ENCODE measurements at regions not wholly inside any gene's neighbourhood (a gene's known extent, or its start where the extent isn't known, plus 50 kb on each side); places are given as distances from the start of the nearest gene placed in this dataset.

DNA sequence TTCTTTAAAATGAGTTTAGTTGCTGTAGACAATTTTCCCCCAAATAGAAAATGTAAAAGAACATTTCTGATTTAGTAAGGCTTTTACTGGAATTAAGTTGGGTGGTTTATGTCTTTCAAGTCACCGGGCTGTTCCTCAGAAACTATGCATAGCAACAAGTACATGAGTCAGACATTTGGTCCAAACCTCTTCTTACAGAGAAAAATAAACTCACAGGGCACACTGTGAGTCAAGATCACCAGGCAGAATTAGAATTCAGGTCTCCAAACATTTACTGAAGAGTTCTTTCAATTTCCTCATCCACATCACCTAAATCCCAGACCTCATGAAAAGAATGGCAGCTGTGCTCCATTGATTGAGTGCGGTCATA lies 476.1 kb upstream of the SOX5 start:
- peaks cover 3% of the 10 kb centered on the region for H3K27me3 Mint-ChIP-seq
- H3K4me1 Mint-ChIP-seq = no peaks in the 10 kb centered on the region
- H3K9me3 Mint-ChIP-seq = no peaks in the 10 kb centered on the region
- H3K27ac Mint-ChIP-seq = no peak overlapping the region
- no peak overlapping the region for H3K4me3 Mint-ChIP-seq
- ATAC-seq (replicated peaks) = peak; percentile 37
- no peaks in the 10 kb centered on the region for H3K36me3 Mint-ChIP-seq (ENCODE audit: low read depth)

DNA sequence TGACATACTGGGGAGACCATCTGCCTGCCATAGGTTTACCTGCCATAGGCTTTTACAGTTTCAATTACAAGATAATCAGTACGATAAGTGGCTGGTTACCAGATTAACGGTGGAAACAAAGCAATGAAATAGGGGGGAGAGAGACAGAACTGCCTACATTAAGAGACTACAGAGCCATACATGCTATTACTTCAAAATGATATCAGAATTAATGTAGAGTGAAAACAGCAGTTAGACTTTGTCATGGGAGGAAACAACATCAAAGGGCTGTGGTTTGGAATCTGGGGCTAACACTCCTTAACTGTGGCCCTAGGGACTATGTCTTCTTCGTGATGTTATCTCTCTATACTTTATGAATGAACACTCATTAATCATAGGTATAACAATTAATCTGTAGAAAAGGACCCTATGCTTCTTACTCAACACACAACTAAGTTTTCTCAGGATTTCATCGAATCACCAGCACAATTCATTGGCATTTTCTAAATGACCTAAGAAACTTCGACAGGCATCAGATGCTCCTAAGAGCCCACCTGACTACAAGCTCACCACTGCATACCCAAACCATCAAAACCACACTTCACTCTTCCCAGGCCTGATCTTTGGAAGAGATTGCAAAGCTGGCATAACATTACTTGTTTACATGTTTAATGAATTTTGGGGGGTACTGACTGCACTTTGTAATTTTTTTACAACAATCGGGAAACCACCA lies 475.6 kb upstream of the SOX5 start:
- peak; percentile 50 for ATAC-seq (replicated peaks)
- no peaks in the 10 kb centered on the region for H3K4me1 Mint-ChIP-seq
- no peaks in the 10 kb centered on the region for H3K9me3 Mint-ChIP-seq
- H3K27ac Mint-ChIP-seq = no peak overlapping the region
- peaks cover 3% of the 10 kb centered on the region for H3K27me3 Mint-ChIP-seq
- no peak overlapping the region for H3K4me3 Mint-ChIP-seq
- H3K36me3 Mint-ChIP-seq (ENCODE audit: low read depth) = no peaks in the 10 kb centered on the region

DNA sequence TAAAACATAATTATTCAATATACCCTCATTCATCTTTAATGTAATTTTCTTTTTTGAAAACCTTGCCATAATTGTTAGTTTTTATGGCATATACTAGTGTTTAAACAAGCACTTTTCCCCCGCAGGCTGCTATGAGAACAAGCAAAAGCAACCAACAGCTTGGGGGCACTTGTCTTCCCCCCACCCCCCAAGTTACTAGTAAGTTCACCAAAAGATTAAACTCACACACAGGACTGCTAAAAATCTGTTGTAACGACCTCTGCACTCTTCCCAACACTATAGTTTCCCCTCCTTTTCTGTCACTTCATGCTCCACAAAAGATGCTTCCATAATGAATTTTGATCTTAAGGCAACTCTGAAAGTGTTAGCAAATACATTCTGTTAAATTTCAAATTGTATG lies 474.9 kb upstream of the SOX5 start:
- no peak overlapping the region for H3K4me3 Mint-ChIP-seq
- H3K4me1 Mint-ChIP-seq = no peaks in the 10 kb centered on the region
- no peaks in the 10 kb centered on the region for H3K36me3 Mint-ChIP-seq (ENCODE audit: low read depth)
- no peak for ATAC-seq (replicated peaks)
- H3K9me3 Mint-ChIP-seq = no peaks in the 10 kb centered on the region
- H3K27me3 Mint-ChIP-seq = peaks cover 3% of the 10 kb centered on the region
- no peak overlapping the region for H3K27ac Mint-ChIP-seq

DNA sequence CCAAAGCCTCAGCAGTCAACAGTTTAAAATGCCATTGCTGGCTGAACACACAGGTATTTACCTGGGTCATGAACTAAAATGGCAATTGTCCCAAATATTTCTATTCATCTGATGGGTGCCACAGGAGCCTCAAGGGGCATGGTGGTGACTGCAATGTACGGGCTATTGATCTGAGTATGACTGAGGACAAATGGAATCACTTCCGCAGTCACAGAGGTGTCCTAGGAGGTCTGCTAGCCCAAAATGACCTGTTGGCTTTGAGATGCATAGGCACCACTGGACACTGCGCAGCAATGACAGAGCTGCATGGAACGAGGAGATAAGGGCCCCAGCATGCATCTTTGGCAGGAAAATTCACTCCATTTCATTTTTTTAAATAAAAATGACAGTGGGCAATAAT lies 474.1 kb upstream of the SOX5 start:
- Mint-ChIP-seq H3K4me1 (no peaks in the 10 kb centered on the region), H3K36me3 (ENCODE audit: low read depth) (no peaks in the 10 kb centered on the region), H3K9me3 (no peaks in the 10 kb centered on the region), H3K27ac (no peak overlapping the region), H3K27me3 (peaks cover 3% of the 10 kb centered on the region), H3K4me3 (no peak overlapping the region)
- no peak for ATAC-seq (replicated peaks)

DNA sequence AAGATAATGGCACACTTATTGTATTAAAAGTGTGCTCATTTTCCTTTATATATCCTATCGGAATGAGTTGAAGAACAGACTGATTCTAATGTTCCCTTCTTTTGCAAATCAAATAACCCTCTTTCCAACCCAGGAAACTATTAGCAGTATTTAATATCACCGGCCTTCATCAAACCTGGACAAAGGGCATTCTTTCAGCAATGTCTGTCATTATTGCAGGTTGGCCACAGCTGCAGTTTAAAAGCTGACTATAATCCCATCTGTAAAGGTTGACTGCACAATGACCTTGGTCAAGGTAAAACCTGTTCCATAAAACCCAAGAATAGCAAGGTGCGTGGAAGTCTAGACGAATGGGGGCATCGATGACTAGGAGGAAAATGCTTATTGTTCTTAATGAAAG lies 472.3 kb upstream of the SOX5 start:
- Mint-ChIP-seq H3K36me3 (ENCODE audit: low read depth) (no peaks in the 10 kb centered on the region), H3K4me3 (no peak overlapping the region), H3K9me3 (no peaks in the 10 kb centered on the region), H3K4me1 (no peaks in the 10 kb centered on the region), H3K27ac (no peak overlapping the region), H3K27me3 (peaks cover 1% of the 10 kb centered on the region)
- no peak for ATAC-seq (replicated peaks)

DNA sequence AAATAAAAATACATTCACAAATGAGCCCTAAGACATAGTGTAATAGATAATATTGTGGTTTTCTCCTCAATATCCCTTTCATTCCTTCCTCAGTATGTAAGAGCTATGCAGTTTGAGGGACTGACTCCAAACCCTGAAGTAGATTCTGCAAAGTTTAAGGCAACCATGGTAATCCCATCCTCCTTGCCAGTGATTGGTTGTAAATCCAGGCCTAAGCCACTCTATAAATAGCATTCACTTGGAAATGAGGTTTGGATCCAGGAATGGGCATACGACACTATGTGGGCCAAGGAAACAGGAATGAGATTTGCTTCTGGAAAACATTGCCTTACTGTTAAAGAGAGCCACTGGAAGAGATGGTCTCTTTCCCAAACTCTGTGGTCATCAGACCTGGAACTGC lies 468.7 kb upstream of the SOX5 start:
- ATAC-seq (replicated peaks) = no peak
- Mint-ChIP-seq H3K9me3 (no peaks in the 10 kb centered on the region), H3K36me3 (ENCODE audit: low read depth) (no peaks in the 10 kb centered on the region), H3K4me3 (no peak overlapping the region), H3K4me1 (no peaks in the 10 kb centered on the region), H3K27me3 (no peaks in the 10 kb centered on the region), H3K27ac (no peak overlapping the region)

DNA sequence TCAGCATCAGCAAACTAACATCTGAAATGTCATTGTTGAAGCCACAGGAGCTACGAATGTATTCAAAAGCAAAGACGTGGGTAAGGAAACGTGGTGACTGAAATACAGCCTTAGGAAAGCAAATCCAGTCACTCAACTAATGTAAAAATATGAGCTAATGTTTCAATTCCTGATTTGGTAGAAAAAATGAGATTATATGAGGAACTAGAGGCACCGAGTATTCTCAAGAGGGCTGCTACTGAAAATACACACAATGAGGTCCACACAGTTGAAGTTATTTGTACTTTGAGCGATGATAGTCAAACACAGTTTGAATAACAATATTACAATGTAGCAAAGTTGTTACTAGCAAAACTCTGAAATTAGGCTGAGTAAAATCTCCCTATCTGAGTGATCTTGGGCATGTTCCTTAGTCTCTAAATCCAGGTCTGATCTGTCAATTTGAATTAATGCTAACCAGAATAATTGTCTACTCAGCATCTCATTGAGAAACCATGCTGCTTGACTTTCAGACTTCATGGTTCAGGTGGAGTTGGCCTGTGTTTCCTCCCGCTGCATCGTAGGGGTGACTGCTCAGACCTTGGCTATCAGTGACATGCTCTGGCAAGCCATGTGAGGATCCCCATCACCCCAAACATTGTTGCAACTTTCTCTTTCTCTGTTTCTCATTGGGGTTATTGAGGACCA lies 467.1 kb upstream of the SOX5 start:
- no peak for ATAC-seq (replicated peaks)
- no peaks in the 10 kb centered on the region for H3K27me3 Mint-ChIP-seq
- H3K4me3 Mint-ChIP-seq = no peak overlapping the region
- no peaks in the 10 kb centered on the region for H3K9me3 Mint-ChIP-seq
- no peak overlapping the region for H3K27ac Mint-ChIP-seq
- no peaks in the 10 kb centered on the region for H3K36me3 Mint-ChIP-seq (ENCODE audit: low read depth)
- no peaks in the 10 kb centered on the region for H3K4me1 Mint-ChIP-seq

DNA sequence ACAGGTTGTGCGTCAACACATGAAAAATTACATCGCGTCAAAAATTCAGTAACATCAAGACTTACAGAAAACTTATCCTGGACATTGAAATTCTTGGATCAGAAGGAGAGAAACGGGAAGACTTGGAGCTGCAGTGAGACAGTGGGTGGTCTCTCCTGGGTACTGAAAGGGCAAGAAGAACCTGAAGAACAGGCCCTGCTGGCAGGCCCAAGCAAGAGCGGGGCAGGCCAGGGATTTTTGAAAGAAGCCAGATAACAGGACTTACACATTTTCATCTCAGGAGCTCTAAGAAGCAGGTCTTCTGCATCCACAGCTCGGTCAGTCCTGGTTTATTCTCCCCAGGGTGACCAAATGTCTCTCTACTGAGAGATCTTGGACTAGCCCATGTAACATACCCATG lies 466.5 kb upstream of the SOX5 start:
- H3K27ac Mint-ChIP-seq = no peak overlapping the region
- H3K27me3 Mint-ChIP-seq = no peaks in the 10 kb centered on the region
- ATAC-seq (replicated peaks) = no peak
- H3K4me3 Mint-ChIP-seq = no peak overlapping the region
- no peaks in the 10 kb centered on the region for H3K36me3 Mint-ChIP-seq (ENCODE audit: low read depth)
- H3K4me1 Mint-ChIP-seq = no peaks in the 10 kb centered on the region
- H3K9me3 Mint-ChIP-seq = no peaks in the 10 kb centered on the region

DNA sequence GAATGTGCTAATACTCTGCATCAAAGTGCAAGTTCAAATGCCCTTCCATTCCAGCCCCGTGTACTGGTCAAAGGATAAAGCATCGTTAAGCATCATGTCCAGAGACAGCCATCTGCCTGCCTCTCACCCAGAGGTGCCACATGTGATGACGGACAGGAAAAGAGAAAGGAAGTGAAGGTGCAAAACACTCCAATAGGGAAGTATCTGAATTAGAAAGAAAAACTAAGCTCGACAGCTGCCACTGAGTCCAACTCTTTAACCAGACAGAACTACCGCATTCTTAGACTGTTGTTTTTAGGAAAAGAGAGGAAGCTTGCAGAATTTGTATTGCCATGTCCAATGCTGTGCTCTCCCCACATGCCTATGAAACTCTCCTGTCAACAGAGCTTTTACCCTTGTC lies 465.0 kb upstream of the SOX5 start:
- H3K4me1 Mint-ChIP-seq = no peaks in the 10 kb centered on the region
- no peak overlapping the region for H3K4me3 Mint-ChIP-seq
- H3K27ac Mint-ChIP-seq = no peak overlapping the region
- no peak for ATAC-seq (replicated peaks)
- no peaks in the 10 kb centered on the region for H3K9me3 Mint-ChIP-seq
- H3K27me3 Mint-ChIP-seq = no peaks in the 10 kb centered on the region
- no peaks in the 10 kb centered on the region for H3K36me3 Mint-ChIP-seq (ENCODE audit: low read depth)

DNA sequence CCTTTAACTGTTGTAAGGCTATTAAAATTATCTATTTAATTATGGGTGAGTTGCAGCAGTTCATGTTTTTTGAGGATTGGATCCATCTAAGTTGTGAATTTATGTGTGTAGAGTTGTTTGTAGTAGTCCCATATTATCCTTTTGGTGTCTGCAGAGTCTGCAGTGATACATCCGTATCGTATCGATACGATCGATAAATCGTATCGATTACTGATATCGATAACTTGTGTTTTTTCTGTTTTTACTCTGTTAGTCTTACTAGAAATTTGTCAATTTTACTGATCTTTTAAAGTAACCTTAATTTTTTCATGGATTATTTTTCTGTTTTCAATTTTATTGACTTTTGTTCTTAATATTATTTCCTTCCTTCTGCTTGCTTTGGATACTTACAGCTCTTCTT lies 462.5 kb upstream of the SOX5 start:
- Mint-ChIP-seq H3K27ac (no peak overlapping the region), H3K4me1 (no peaks in the 10 kb centered on the region), H3K4me3 (no peak overlapping the region), H3K36me3 (ENCODE audit: low read depth) (no peaks in the 10 kb centered on the region), H3K27me3 (no peaks in the 10 kb centered on the region), H3K9me3 (no peaks in the 10 kb centered on the region)
- no peak for ATAC-seq (replicated peaks)

DNA sequence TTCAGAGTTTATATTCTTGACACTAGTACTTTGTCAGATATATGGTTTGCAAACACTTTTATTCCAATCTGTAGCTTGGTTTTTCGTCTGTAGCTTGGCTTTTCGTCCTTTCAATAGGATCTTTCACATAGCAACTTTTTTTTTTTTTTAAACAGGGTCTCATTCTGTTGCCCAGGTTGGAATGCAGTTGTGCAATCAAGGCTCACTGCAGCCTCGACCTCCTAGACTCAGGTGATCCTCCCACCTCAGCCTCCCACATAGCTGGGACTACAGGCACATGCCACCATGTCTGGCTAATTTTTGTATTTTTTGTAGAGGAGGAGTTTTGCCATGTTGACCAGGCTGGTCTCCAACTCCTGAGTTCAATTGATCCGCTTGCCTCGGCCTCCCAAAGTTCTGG lies 460.4 kb upstream of the SOX5 start:
- Mint-ChIP-seq H3K9me3 (no peaks in the 10 kb centered on the region), H3K4me1 (no peaks in the 10 kb centered on the region), H3K27ac (no peak overlapping the region), H3K36me3 (ENCODE audit: low read depth) (no peaks in the 10 kb centered on the region), H3K27me3 (no peaks in the 10 kb centered on the region), H3K4me3 (no peak overlapping the region)
- no peak for ATAC-seq (replicated peaks)

DNA sequence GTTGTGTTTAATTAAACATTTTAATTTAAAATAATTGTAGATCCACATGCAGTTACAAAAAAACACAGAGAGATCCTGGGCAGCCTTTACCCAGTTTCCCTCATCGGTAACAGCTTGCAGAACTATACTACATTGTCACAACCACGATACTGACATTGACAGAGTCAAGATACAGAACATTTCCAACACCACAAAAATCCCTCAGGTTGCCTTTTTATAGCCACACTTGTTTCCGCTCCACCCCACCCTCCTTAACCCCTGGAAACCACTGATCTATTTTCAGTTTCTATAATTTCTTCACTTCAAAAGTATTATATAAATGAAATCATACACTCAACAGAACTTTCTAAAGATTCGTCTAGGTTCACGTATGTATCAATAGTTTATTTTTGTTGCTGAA lies 458.8 kb upstream of the SOX5 start:
- no peak overlapping the region for H3K27ac Mint-ChIP-seq
- no peak for ATAC-seq (replicated peaks)
- peaks cover 5% of the 10 kb centered on the region for H3K9me3 Mint-ChIP-seq

DNA sequence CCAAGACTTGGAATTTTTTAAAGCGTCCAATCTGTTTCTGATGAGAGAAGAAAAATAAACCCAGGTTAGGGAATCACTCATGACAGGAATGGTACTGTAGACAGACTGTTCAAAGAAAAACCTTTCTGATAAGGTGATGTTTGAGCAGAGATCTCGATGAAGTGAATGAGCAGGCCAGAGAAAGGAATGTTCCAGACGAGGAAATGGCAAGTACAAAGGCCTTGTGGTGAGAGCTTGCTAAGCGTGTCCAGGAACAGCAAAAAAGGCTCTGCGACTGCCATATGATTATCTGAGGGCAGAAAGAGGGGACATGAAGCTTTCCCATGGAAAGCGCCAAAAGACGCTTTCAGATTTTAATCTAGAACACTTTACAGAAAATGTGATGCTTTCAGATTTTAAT lies 458.4 kb upstream of the SOX5 start:
- H3K36me3 Mint-ChIP-seq (ENCODE audit: low read depth) = no peaks in the 10 kb centered on the region
- no peak overlapping the region for H3K27ac Mint-ChIP-seq
- no peaks in the 10 kb centered on the region for H3K4me1 Mint-ChIP-seq
- H3K9me3 Mint-ChIP-seq = peaks cover 5% of the 10 kb centered on the region
- H3K27me3 Mint-ChIP-seq = no peaks in the 10 kb centered on the region
- no peak overlapping the region for H3K4me3 Mint-ChIP-seq
- ATAC-seq (replicated peaks) = no peak

More for the DNA sequence above, 458.8 kb upstream of the SOX5 start:
- Mint-ChIP-seq H3K4me1 (no peaks in the 10 kb centered on the region), H3K36me3 (ENCODE audit: low read depth) (no peaks in the 10 kb centered on the region), H3K27me3 (no peaks in the 10 kb centered on the region), H3K4me3 (no peak overlapping the region)

DNA sequence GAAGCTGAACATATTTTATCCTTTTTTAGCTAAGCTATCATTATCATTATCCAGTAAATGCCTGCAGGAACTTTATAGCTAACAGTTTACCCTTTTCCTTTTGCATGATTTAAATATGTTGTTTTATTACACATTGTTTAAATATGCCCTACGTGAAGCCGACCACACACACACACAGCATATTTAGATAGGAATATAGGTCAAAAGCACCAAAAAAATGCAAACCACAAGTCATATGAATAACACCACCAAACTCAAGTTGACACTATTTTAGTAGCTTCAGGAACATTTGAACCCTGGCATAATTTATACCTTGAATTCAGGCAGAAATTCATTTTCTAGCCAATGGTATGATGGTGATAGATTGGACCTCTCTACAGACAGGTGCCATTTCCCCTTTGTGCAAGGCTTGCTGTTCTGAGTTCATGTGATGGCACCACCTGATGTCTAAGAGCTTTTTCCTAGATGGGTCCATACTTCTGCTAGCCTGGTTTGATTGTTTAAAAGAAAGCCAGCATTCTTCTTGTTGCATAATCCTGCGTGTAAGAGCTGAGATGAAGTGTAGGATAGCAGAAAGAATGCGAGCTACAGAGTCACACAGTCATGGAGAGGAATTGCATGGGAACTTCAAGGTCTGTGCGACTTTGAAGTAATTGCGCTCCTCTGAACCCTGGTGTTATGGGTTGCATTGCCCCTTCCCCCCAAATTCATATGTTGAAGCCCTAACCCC lies 454.8 kb upstream of the SOX5 start:
- Mint-ChIP-seq H3K27ac (no peak overlapping the region), H3K27me3 (no peaks in the 10 kb centered on the region), H3K36me3 (ENCODE audit: low read depth) (no peaks in the 10 kb centered on the region), H3K9me3 (peaks cover 9% of the 10 kb centered on the region), H3K4me1 (no peaks in the 10 kb centered on the region), H3K4me3 (no peak overlapping the region)
- ATAC-seq (replicated peaks) = no peak

DNA sequence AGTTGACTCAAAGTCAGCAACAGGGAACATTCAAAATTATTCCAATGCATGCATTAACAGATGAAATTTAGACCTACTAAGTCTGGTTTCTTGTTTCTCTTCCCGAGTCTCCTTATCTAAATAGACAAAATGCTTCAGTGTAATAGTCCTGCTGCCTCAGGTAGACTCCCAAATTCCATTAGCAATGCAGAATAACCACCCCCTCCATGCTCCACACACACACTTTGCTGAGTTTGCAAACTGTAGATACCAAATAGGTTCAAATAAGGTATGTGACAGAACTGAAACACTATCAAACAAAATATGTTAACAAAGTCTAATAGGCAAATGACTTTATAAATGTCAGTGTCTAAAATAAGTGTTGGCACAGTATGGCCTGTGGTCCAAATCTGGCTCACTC lies 451.1 kb upstream of the SOX5 start:
- Mint-ChIP-seq H3K27ac (no peak overlapping the region), H3K9me3 (peaks cover 9% of the 10 kb centered on the region), H3K4me1 (no peaks in the 10 kb centered on the region), H3K4me3 (no peak overlapping the region), H3K36me3 (ENCODE audit: low read depth) (no peaks in the 10 kb centered on the region), H3K27me3 (no peaks in the 10 kb centered on the region)
- no peak for ATAC-seq (replicated peaks)

All from activated T-helper 17 cell treated with anti-CD3 and anti-CD28 coated beads, Interleukin-2, amount 50 U/mL, for 72 hours (primary cell).